ENCODE measurements at regions not wholly inside any gene's neighbourhood (a gene's known extent, or its start where the extent isn't known, plus 50 kb on each side); places are given as distances from the start of the nearest gene placed in this dataset.

- TF ChIP-seq, protein P1, sequence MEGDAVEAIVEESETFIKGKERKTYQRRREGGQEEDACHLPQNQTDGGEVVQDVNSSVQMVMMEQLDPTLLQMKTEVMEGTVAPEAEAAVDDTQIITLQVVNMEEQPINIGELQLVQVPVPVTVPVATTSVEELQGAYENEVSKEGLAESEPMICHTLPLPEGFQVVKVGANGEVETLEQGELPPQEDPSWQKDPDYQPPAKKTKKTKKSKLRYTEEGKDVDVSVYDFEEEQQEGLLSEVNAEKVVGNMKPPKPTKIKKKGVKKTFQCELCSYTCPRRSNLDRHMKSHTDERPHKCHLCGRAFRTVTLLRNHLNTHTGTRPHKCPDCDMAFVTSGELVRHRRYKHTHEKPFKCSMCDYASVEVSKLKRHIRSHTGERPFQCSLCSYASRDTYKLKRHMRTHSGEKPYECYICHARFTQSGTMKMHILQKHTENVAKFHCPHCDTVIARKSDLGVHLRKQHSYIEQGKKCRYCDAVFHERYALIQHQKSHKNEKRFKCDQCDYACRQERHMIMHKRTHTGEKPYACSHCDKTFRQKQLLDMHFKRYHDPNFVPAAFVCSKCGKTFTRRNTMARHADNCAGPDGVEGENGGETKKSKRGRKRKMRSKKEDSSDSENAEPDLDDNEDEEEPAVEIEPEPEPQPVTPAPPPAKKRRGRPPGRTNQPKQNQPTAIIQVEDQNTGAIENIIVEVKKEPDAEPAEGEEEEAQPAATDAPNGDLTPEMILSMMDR (conservative IDR thresholded peaks at IDR 0.05; ENCODE audit: low read depth, low read length) = no peak
- no peak for TF ChIP-seq EZH2 (IDR thresholded peaks at IDR 0.05; ENCODE audit: borderline replicate concordance, low read depth, low read length, poor library complexity, severe bottlenecking)
These were observed 227.5 kb downstream of the PAPSS1 start for GRCh38 chr4:107492566-107492965.

Data from A673 (cell line).